ENCODE measurements at regions not wholly inside any gene's neighbourhood (a gene's known extent, or its start where the extent isn't known, plus 50 kb on each side); places are given as distances from the start of the nearest gene placed in this dataset.

- TF ChIP-seq, protein P1, sequence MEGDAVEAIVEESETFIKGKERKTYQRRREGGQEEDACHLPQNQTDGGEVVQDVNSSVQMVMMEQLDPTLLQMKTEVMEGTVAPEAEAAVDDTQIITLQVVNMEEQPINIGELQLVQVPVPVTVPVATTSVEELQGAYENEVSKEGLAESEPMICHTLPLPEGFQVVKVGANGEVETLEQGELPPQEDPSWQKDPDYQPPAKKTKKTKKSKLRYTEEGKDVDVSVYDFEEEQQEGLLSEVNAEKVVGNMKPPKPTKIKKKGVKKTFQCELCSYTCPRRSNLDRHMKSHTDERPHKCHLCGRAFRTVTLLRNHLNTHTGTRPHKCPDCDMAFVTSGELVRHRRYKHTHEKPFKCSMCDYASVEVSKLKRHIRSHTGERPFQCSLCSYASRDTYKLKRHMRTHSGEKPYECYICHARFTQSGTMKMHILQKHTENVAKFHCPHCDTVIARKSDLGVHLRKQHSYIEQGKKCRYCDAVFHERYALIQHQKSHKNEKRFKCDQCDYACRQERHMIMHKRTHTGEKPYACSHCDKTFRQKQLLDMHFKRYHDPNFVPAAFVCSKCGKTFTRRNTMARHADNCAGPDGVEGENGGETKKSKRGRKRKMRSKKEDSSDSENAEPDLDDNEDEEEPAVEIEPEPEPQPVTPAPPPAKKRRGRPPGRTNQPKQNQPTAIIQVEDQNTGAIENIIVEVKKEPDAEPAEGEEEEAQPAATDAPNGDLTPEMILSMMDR (IDR thresholded peaks at IDR 0.05) = no peak
- TF ChIP-seq EP300 (IDR thresholded peaks at IDR 0.05) (no peak), POLR2A (IDR thresholded peaks at IDR 0.05) (no peak)
- H3K27me3 ChIP-seq = no peaks in the 10 kb centered on the region
- intact Hi-C loops (cut with DNase I) = no loop called here
- no peak overlapping the region for H3K4me3 ChIP-seq
- no peaks in the 10 kb centered on the region for H3K4me1 ChIP-seq (ENCODE audit: insufficient read depth)
- no peak for DNase-seq
- H3K9me3 ChIP-seq = no peaks in the 10 kb centered on the region
- no peaks in the 10 kb centered on the region for H3K36me3 ChIP-seq
- WGBS, 3 donors = 72 to 79% (median 78%) methylated on average over 4 of the region's 4 CpGs
- H3K27ac ChIP-seq = no peak overlapping the region
These were observed 507.6 kb downstream of the SUCLG1 start for GRCh38 chr2:83951378-83951947.

DNA sequence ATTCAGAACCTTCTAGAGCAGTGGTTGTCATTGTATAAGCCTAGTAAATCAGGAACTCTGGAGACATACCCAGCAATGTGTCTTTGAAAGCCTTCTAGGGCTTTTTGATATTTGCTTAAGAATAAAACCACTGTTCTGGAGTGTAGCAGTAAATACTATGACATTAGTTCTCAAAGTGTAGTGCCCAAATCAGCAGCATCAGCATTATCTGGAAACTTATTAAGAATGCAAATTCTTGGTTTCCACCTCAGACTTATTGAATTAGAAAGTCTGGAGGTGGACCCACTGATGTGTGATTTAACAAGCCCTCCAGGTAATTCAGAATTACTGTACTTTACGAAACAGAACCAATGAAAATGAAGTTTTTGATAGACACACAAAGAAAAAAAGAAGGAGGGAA, 509.7 kb downstream of the SUCLG1 start:
- H3K27ac ChIP-seq = no peak overlapping the region

DNA sequence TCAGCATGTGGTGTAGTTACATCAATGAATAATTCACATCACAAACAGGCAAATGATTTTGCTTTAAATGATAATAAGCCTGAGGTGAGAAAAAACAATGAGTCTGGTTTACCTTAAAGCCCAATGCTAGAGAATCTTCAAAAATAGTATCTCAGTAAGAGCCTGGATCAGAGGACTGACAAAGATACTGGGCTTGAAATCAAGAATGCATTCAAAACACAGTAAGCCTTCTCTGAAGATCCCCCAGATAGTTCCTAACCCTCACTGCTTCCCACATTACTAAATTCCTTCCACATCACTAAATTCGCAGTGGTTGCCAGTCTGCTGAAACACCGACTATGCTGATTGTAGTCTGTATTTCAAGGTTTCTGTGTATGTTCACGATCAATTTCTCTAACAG, 514.9 kb downstream of the SUCLG1 start:
- H3K4me1 ChIP-seq (ENCODE audit: insufficient read depth) = no peaks in the 10 kb centered on the region
- no peak overlapping the region for H3K27ac ChIP-seq
- no peaks in the 10 kb centered on the region for H3K9me3 ChIP-seq
- TF ChIP-seq, protein P1 (IDR thresholded peaks at IDR 0.05) = no peak
- TF ChIP-seq EP300 (IDR thresholded peaks at IDR 0.05) (no peak), POLR2A (IDR thresholded peaks at IDR 0.05) (no peak)
- intact Hi-C loops (cut with DNase I) = no loop called here
- H3K4me3 ChIP-seq = no peak overlapping the region
- 57 to 69% (median 64%) methylated on average over 3 of the region's 3 CpGs for WGBS, 3 donors
- no peaks in the 10 kb centered on the region for H3K27me3 ChIP-seq
- no peak for DNase-seq
- H3K36me3 ChIP-seq = no peaks in the 10 kb centered on the region

More for the DNA sequence above, 509.7 kb downstream of the SUCLG1 start:
- Histone ChIP-seq H3K9me3 (no peaks in the 10 kb centered on the region), H3K27me3 (no peaks in the 10 kb centered on the region), H3K4me1 (ENCODE audit: insufficient read depth) (no peaks in the 10 kb centered on the region), H3K4me3 (no peak overlapping the region), H3K36me3 (no peaks in the 10 kb centered on the region)
- 72 to 94% (median 89%) methylated on average over 1 of the region's 1 CpG for WGBS, 3 donors
- no peak for DNase-seq
- intact Hi-C loops (cut with DNase I) = no loop called here
- TF ChIP-seq POLR2A (IDR thresholded peaks at IDR 0.05) = no peak
- TF ChIP-seq EP300 (IDR thresholded peaks at IDR 0.05) = no peak
- TF ChIP-seq, protein P1 (IDR thresholded peaks at IDR 0.05) = no peak

DNA sequence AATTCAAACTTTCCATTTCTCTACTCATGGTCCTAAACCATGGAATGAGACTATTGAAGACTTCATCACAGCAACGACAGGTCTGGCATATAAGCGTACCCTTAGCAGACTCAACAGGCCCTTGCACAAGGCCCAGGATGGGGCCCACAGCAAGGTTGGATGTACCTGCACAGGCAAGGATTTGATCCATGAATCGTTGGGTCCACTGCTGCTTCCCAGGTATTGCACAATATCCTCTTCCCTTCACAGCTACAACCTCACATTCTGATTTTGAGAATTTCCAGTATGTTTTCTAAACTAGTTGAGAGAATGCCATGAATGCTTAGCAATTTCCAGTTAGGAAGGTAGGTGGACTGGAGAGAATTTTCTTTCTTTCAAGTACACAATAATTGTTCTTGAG, 515.8 kb downstream of the SUCLG1 start:
- no peaks in the 10 kb centered on the region for H3K27me3 ChIP-seq
- H3K4me3 ChIP-seq = no peak overlapping the region
- H3K36me3 ChIP-seq = no peaks in the 10 kb centered on the region
- intact Hi-C loops (cut with DNase I) = no loop called here
- TF ChIP-seq, protein P1 (IDR thresholded peaks at IDR 0.05) = no peak
- no peak for TF ChIP-seq POLR2A (IDR thresholded peaks at IDR 0.05)
- no peak for TF ChIP-seq EP300 (IDR thresholded peaks at IDR 0.05)
- WGBS, 3 donors = 86 to 89% (median 88%) methylated on average over 3 of the region's 3 CpGs
- no peaks in the 10 kb centered on the region for H3K9me3 ChIP-seq
- DNase-seq = no peak
- H3K27ac ChIP-seq = no peak overlapping the region
- H3K4me1 ChIP-seq (ENCODE audit: insufficient read depth) = no peaks in the 10 kb centered on the region

Measured in ovary (tissue), 7 donors.